ENCODE measurements at regions not wholly inside any gene's neighbourhood (a gene's known extent, or its start where the extent isn't known, plus 50 kb on each side); places are given as distances from the start of the nearest gene placed in this dataset.

GRCh38 chr4:185931986-185932385 is 120.0 kb upstream of the SORBS2 start:
- H3K4me3 ChIP-seq (ENCODE audit: low read length): no peak overlapping the region
- no peak for DNase-seq (ENCODE audit: low read depth)
- no peak for TF ChIP-seq CTCF (conservative IDR thresholded peaks at IDR 0.05; ENCODE audit: low read length)

DNA sequence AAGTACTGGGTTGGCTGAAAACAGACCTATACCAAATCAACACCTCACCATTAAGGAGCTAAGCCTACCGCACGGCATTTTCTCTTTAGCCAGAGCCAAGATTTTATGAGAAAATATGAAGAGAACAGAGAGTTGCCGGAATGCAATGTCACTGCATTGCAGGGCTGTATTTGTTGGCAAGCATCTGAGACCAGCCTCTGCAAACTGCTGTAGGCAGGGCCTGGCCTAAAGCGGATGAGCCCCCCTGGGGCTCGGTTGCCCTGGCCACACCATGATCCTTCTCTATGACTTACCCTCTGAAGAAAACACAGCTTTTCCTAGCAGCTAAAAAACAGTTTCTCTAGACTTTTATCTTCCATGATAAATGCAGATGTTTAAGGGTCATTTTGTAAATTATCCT is 120.5 kb upstream of the SORBS2 start:
- DNase-seq (ENCODE audit: low read depth): peak; percentile 31
- no peak for TF ChIP-seq CTCF (conservative IDR thresholded peaks at IDR 0.05; ENCODE audit: low read length)
- H3K4me3 ChIP-seq (ENCODE audit: low read length): no peak overlapping the region

- no peak overlapping the region for H3K4me3 ChIP-seq (ENCODE audit: low read length)
- TF ChIP-seq CTCF (conservative IDR thresholded peaks at IDR 0.05; ENCODE audit: low read length): no peak
- DNase-seq (ENCODE audit: low read depth): peak; percentile 68
Observed at GRCh38 chr4:185933078-185933581, 121.1 kb upstream of the SORBS2 start.

- DNase-seq (ENCODE audit: low read depth): no peak
- no peak overlapping the region for H3K4me3 ChIP-seq (ENCODE audit: low read length)
- TF ChIP-seq CTCF (conservative IDR thresholded peaks at IDR 0.05; ENCODE audit: low read length): no peak
Observed at GRCh38 chr4:185936650-185937376, 124.8 kb upstream of the SORBS2 start.

GRCh38 chr4:185938654-185939053 is 126.7 kb upstream of the SORBS2 start:
- DNase-seq (ENCODE audit: low read depth): no peak
- TF ChIP-seq CTCF (conservative IDR thresholded peaks at IDR 0.05; ENCODE audit: low read length): no peak

DNA sequence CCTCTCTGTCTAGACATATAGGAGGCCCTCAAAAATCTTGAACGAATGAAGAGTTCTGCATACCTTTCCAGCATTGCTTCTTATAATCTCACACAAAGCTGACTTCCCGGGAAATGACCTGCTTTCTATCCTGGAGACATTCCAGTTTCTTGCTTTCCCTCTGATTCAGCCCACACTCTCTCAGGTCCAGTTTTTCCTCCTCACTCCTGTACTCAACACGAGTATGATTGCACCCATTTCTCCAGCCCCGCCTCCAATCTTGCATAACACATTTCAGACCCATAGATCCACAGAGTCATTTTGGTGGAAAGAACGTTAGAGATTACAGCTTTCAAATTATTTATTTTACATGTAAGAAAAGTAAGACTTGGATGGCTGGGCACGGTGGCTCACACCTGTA is 127.5 kb upstream of the TLR3 start:
- no peak for DNase-seq (ENCODE audit: low read depth)
- TF ChIP-seq CTCF (conservative IDR thresholded peaks at IDR 0.05; ENCODE audit: low read length): no peak

More at GRCh38 chr4:185938654-185939053, 126.7 kb upstream of the SORBS2 start:
- no peak overlapping the region for H3K4me3 ChIP-seq (ENCODE audit: low read length)

DNA sequence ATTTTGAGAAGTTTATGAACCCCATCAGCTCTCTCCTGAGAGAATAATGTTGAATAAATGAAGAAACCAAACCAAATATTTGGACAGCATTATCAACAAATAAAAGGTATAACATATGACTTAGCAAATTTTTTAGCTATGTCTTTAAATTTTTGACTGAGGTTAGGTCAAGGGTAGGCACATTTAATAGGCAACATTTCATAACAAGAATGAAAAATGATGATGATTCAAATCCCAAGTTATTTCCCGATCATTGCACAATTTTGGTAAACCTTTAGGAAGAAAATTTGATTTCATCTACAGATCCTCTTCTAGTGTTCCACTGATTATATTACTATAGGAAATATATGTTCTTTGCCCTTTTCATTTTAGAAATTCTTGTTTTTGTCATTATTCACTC is 123.7 kb upstream of the TLR3 start:
- no peak overlapping the region for H3K4me3 ChIP-seq (ENCODE audit: low read length)
- no peak for TF ChIP-seq CTCF (conservative IDR thresholded peaks at IDR 0.05; ENCODE audit: low read length)
- DNase-seq (ENCODE audit: low read depth): no peak

More for the DNA sequence above, 127.5 kb upstream of the TLR3 start:
- no peak overlapping the region for H3K4me3 ChIP-seq (ENCODE audit: low read length)
